HTR-8/SVneo (cell line): ENCODE measurements at regions not wholly inside any gene's neighbourhood (a gene's known extent, or its start where the extent isn't known, plus 50 kb on each side); places are given as distances from the start of the nearest gene placed in this dataset.

Experiments
- DNase-seq: peaks from one replicate; pipeline ENCODE4 v3.0.0; 2011; ENCODE audit warnings: low spot score, mixed read lengths; ENCODE audit not compliant: insufficient read length
- FAIRE-seq: peaks from 2 replicates; lab custom pipeline; 2011; peaks lifted over from hg19 to GRCh38; lab: Jason Lieb, UNC

- FAIRE-seq: peak; percentile 38
- no peak for DNase-seq
Observed at GRCh38 chr7:81926-82756, 110.2 kb upstream of the FAM20C start.

- FAIRE-seq (no peak), DNase-seq (no peak)
Observed at GRCh38 chr7:82757-83155, 109.6 kb upstream of the FAM20C start.

- DNase-seq (no peak), FAIRE-seq (no peak)
Observed at GRCh38 chr7:83441-83840, 108.9 kb upstream of the FAM20C start.

- FAIRE-seq: no peak
- no peak for DNase-seq
Observed at GRCh38 chr7:83861-84632, 108.3 kb upstream of the FAM20C start.

- DNase-seq (no peak), FAIRE-seq (peak; percentile 59)
Observed at GRCh38 chr7:84633-85020, 107.7 kb upstream of the FAM20C start.

- no peak for DNase-seq
- FAIRE-seq: peak; percentile 99
Observed at GRCh38 chr7:85074-85882, 107.1 kb upstream of the FAM20C start.

- no peak for FAIRE-seq
Observed at GRCh38 chr7:85883-86515, 106.4 kb upstream of the FAM20C start.

GRCh38 chr7:86629-87028 is 105.7 kb upstream of the FAM20C start:
- FAIRE-seq (no peak), DNase-seq (no peak)

More at GRCh38 chr7:85883-86515, 106.4 kb upstream of the FAM20C start:
- no peak for DNase-seq

- DNase-seq (no peak), FAIRE-seq (no peak)
Observed at GRCh38 chr7:87047-87446, 105.3 kb upstream of the FAM20C start.

GRCh38 chr7:87671-88070 is 104.7 kb upstream of the FAM20C start:
- FAIRE-seq (peak; percentile 62), DNase-seq (no peak)

GRCh38 chr7:88095-88926 is 104.1 kb upstream of the FAM20C start:
- DNase-seq: no peak
- no peak for FAIRE-seq

GRCh38 chr7:88927-89231 is 103.5 kb upstream of the FAM20C start:
- FAIRE-seq (no peak), DNase-seq (no peak)

GRCh38 chr7:89232-90019 is 102.9 kb upstream of the FAM20C start:
- DNase-seq: peak; percentile 95
- peak; percentile 100 for FAIRE-seq

- FAIRE-seq: peak; percentile 99
- DNase-seq: no peak
Observed at GRCh38 chr7:90111-91063, 102.0 kb upstream of the FAM20C start.

- FAIRE-seq (peak; percentile 72), DNase-seq (no peak)
Observed at GRCh38 chr7:91396-92175, 100.8 kb upstream of the FAM20C start.

GRCh38 chr7:92231-92674 is 100.1 kb upstream of the FAM20C start:
- DNase-seq: no peak
- FAIRE-seq: peak; percentile 20
